GM06990 (cell line): ENCODE measurements at regions not wholly inside any gene's neighbourhood (a gene's known extent, or its start where the extent isn't known, plus 50 kb on each side); places are given as distances from the start of the nearest gene placed in this dataset.

ENCODE experiments used
- DNase-seq: peaks from one replicate; pipeline ENCODE4 v3.0.0-alpha.2; 2011; ENCODE audit not compliant: insufficient read length; ENCODE audit errors: extremely low read depth
- H3K27me3 ChIP-seq: replicated peaks from 2 replicates; pipeline ENCODE4 v1.6.0; 2011; ENCODE audit warnings: low read length; ENCODE audit not compliant: control insufficient read depth, insufficient read depth
- H3K36me3 ChIP-seq: 2 replicates; pipeline ENCODE4 v1.5.1; 2011; ENCODE audit warnings: low read length; ENCODE audit not compliant: control insufficient read depth, insufficient read depth
- H3K4me3 ChIP-seq: replicated peaks from 2 replicates; pipeline ENCODE4 v1.5.1; 2011; ENCODE audit warnings: low read depth, mild to moderate bottlenecking, control low read depth, low read length
- TF ChIP-seq, protein P1 (sequence below): IDR thresholded peaks from 2 replicates; pipeline ENCODE4 v1.5.1; 2011; ENCODE audit warnings: low read length, control low read depth, mild to moderate bottlenecking, inconsistent platforms; ENCODE audit not compliant: insufficient read depth, poor library complexity, severe bottlenecking

DNA sequence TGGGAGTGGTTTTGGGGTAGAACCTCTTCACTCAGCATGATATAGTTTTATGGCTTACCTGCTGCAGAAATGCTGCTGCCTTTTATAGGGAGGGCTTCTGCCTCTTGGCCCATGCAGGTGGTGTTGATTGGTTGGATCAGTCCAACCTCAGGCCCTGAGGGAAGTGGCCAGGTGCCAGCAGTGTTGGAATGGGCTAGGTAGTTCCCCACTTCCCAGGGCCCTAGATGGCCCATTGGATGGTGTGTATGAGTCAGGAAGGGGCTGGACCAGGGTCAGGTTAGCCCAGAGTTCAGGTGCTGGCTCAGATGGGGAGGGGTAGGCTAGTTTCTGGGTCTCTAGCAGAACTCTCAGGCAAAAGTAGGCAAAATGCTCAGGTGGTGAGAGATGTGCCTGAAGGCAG is 455.5 kb downstream of the CCSER2 start:
- no peak for DNase-seq
- TF ChIP-seq, protein P1, sequence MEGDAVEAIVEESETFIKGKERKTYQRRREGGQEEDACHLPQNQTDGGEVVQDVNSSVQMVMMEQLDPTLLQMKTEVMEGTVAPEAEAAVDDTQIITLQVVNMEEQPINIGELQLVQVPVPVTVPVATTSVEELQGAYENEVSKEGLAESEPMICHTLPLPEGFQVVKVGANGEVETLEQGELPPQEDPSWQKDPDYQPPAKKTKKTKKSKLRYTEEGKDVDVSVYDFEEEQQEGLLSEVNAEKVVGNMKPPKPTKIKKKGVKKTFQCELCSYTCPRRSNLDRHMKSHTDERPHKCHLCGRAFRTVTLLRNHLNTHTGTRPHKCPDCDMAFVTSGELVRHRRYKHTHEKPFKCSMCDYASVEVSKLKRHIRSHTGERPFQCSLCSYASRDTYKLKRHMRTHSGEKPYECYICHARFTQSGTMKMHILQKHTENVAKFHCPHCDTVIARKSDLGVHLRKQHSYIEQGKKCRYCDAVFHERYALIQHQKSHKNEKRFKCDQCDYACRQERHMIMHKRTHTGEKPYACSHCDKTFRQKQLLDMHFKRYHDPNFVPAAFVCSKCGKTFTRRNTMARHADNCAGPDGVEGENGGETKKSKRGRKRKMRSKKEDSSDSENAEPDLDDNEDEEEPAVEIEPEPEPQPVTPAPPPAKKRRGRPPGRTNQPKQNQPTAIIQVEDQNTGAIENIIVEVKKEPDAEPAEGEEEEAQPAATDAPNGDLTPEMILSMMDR, result no peak
- Histone ChIP-seq H3K27me3 (no peaks in the 10 kb centered on the region), H3K4me3 (no peak overlapping the region), H3K36me3 (no peaks in the 10 kb centered on the region)

GRCh38 chr10:84784749-84785148 is 456.4 kb downstream of the CCSER2 start:
- no peak for DNase-seq
- H3K27me3 ChIP-seq, result no peaks in the 10 kb centered on the region
- TF ChIP-seq, protein P1, result no peak
- H3K36me3 ChIP-seq, result no peaks in the 10 kb centered on the region
- no peak overlapping the region for H3K4me3 ChIP-seq

DNA sequence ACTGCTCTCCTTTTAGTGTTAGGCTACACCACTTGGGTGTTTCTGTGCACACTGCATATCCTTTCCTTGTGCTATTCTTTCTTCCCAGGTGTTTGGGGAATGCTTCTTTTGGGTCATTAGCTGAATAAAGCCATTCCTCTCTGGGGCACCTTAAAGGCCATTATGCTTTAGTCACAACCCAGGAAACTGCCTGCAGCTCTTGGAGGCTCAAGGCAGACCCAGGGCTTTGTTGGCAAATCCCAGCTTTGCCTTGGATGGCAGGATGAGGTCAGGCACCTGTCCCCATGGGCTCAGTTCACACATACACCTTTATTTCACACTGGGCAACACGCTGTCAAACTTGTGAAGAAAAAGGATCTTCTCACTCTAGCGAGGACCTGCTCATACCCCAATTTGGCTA is 460.6 kb downstream of the CCSER2 start:
- no peak for DNase-seq
- H3K27me3 ChIP-seq, result no peaks in the 10 kb centered on the region
- no peak overlapping the region for H3K4me3 ChIP-seq
- TF ChIP-seq, protein P1, result no peak
- no peaks in the 10 kb centered on the region for H3K36me3 ChIP-seq

DNA sequence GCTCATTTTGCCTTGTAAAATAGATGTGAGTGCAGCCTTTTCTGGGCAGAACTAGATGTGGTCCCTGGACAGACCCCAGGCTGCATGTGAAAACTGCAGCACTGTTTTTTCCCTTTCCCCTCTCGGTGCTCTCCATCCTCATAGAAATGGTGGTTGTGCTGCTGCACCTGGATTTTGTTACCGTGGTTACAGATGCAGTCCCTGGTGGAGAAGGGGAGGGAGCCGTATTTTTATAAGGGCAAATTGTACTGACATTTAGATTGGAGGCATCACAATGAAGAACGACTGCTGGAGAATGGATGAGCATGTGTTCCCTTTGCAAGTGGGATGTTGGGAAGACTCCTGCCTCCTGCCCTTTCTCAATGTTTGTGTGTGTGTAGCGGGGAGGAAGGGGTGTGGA is 469.9 kb downstream of the CCSER2 start:
- Histone ChIP-seq H3K27me3 (no peaks in the 10 kb centered on the region; the same call in 1 of the 2 replicates), H3K36me3 (no peaks in the 10 kb centered on the region), H3K4me3 (no peak overlapping the region)
- no peak for DNase-seq
- TF ChIP-seq, protein P1, result no peak

DNA sequence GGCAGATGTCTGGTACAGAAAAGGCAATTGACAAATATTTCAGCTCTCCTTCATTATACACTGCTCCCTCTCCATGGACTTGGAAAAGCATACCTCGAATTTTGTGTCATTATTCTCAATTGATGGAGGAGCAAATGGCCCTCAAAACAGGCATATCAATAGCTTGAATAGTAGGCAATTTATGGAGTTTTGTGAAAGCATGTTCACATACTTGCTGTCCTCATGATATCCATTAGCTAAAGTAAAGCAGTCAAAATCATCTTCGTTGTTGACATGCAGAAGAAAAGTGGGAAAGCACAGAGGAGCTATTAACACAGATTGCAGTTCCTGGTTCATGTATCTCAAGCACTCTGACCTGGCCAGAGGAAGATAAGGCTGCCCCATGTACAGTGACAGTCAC is 472.8 kb downstream of the CCSER2 start:
- H3K27me3 ChIP-seq, result no peaks in the 10 kb centered on the region; the same call in 1 of the 2 replicates
- no peak for DNase-seq
- H3K4me3 ChIP-seq, result no peak overlapping the region
- H3K36me3 ChIP-seq, result no peaks in the 10 kb centered on the region
- TF ChIP-seq, protein P1, result no peak

- TF ChIP-seq, protein P1, result no peak
- DNase-seq, result no peak
- Histone ChIP-seq H3K4me3 (no peak overlapping the region), H3K36me3 (no peaks in the 10 kb centered on the region), H3K27me3 (no peaks in the 10 kb centered on the region; the same call in 1 of the 2 replicates)
Measured at GRCh38 chr10:84801916-84802315, 473.5 kb downstream of the CCSER2 start.
